ENCODE measurements at regions not wholly inside any gene's neighbourhood (a gene's known extent, or its start where the extent isn't known, plus 50 kb on each side); places are given as distances from the start of the nearest gene placed in this dataset.

DNA sequence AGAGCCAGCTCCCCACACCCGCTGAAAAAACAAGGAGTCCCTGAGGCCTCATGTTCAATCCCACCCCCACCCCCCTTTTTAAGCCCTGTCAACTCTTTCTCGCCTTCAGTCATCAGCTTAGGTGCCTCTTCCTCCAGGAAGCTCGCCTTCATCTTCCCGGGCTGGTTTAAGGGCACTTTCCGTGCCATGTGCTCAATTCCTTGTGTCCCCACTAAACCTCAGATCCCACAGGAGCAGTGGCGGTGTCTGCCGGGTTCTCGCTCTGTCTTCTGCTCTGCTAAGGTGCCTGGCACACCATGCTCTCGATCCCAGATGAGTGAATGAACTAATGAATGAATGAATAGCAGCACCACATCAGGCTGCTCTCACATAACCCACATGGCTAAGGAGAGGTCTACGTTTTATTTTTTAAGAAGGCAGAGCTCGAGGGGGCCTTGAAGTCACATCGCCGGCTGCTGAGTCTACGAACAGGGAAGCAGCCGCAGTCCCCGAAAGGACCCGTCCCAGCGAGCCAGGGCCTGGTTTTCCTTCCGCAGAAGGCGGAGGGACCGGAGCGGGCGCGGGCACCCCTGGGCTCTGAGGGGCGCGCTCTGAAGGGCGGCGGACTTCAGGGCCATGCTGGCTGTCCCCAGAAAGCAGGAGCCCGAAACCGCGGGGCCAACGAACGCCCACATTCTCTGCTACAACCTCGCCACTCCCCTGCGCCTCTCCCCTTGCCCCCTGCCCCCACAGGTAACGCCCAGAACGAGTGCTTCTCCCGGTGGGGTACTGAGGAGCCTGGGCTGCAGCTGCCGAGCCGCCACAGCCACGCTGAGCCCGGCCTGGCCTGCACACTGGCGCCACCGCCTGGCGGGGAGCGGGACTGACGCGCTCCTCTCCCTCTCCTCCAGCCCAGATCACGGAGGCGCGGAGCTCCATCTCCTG is 73.4 kb upstream of the KCNMA1 start:
- ATAC-seq (peak; percentile 86), DNase-seq (peak; percentile 86)

DNA sequence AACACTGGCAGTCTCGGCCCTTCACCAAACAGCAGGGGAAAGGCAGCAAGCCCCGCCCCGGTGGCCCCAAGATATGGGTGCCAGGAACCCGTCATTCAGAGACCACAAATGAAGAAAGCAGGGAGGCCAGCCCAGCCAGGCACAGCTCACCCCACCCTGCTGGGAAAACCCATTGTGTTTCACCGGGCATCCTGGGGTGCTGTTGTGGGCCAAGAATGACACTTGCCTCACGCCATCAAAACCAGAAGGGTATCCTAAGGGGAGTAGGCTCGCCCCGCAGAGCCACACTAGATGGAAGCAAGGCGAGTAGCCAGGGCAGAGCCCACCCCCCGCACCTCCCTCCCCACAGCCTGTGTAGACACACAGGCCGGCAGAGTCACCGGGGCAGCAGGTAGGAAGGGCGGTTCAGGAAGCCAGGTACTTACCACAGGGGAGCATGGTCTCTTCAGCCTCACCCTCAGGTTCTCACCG is 72.5 kb upstream of the KCNMA1 start:
- DNase-seq (peak; percentile 28), ATAC-seq (peak; percentile 35)

DNA sequence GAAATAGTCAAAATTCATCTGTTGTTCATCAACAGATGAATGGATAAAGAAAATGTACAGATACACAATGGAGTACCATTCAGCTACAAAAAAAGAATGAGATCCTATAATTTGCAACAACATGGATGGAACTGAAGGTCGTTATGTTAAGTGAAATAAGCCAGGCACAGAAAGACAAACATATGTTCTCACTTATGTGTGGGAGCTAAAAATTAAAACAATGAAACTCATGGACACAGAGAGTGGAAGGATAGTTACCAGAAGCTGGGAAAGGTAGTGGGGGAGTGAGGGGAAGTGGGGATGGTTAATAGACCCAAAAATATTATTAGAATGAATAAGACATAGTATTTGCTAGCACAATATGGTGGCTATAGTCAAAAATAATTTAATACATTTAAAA is 70.0 kb upstream of the KCNMA1 start:
- ATAC-seq, result no peak

GRCh38 chr10:77702166-77702565 is 64.6 kb upstream of the KCNMA1 start:
- DNase-seq (no peak), ATAC-seq (no peak)

More for the DNA sequence above, 70.0 kb upstream of the KCNMA1 start:
- DNase-seq, result no peak

- no peak for ATAC-seq
- no peak for DNase-seq
Measured at GRCh38 chr10:77700086-77700485, 62.5 kb upstream of the KCNMA1 start.

GRCh38 chr10:77699080-77699645 is 61.6 kb upstream of the KCNMA1 start:
- no peak for DNase-seq
- ATAC-seq, result no peak

- ATAC-seq (no peak), DNase-seq (no peak)
Measured at GRCh38 chr10:77698267-77698931, 60.8 kb upstream of the KCNMA1 start.

DNA sequence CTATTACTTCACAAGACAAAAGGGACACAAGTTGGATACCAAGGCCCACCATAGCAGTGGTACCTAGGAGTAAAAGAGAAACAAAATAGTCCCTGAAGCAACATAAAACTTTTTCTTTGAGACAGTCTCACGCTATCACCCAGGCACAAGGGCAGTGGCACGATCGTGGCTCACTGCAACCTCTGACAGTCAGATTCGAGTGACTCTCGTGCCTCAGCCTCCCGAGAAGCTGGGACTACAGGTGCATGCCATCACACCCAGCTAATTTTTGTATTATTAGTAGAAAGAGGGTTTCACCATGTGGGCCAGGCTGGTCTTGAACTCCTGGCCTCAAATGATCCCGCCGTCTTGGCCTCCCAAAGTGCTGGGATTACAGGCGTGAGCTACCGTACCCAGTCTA is 59.0 kb upstream of the KCNMA1 start:
- ATAC-seq (no peak), DNase-seq (no peak)

DNA sequence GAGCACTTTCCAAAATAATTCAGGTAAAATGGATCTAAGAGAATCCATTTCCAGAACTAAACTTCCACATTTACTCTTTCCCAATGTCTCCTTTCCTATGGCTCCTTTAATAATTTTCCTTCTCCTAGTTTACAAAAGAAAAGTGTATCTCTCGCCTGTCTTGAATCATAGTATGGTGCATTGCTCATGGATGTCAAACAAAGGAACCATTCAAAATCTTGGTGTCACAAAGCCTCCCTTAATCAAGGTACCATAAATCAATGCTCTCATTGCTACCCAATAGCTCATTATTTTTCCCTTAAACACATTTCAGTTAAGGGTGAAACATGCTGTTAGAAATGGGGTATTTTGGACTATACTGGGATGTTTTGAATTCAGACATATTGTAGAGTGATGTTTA is 57.6 kb upstream of the KCNMA1 start:
- ATAC-seq (no peak), DNase-seq (no peak)

- DNase-seq, result no peak
- no peak for ATAC-seq
Measured at GRCh38 chr10:77692782-77693181, 55.2 kb upstream of the KCNMA1 start.

DNA sequence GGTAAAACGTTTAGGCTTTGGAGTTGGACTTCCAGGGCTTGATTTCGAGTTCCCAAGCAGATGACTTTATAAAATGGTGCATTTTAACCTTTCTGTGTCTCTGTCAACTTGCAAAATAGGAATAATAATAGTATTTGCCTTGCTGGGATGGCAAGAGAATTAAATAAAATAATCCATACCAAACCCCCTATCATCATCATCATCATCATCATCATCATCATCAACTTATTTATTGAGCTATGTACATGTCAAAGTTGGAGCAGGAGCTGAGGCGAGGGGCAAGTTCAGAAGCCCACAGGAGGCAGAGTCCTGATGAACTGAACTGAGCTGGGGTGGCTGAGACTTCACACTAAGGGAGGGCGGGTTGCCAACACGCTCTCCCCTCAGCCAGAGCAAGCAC is 51.7 kb upstream of the KCNMA1 start:
- ATAC-seq, result no peak
- DNase-seq, result no peak

DNA sequence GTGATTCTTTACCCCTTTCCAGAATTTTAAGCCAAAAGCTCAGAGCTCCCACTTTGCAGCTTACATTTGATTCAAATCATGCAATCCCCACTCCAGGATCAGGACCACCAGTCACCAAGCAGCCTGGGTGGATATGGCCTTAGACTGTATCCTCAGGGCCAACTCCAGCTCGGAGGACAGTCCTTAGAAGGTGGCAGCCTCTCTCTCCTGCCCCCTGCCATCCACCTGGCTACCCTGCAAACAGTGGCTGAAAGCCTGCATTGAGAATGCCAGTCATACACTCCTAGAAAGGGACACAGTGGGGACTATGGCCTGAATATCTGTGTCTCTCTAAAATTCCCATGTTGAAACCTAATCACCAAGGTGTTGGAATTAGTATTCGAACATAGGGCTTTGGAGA is 50.0 kb upstream of the KCNMA1 start:
- no peak for DNase-seq
- ATAC-seq, result no peak
